HepG2 (cell line): ENCODE measurements at regions not wholly inside any gene's neighbourhood (a gene's known extent, or its start where the extent isn't known, plus 50 kb on each side); places are given as distances from the start of the nearest gene placed in this dataset.

Experiments
- ATAC-seq: fragments of 200-7000 bp; cut with Tn5 transposase; 3 replicates; pipeline ENCODE4 v1.9.1; 2020; ENCODE audit warnings: mild to moderate bottlenecking, moderate library complexity
- BruUV-seq: library from RNA; stranded (reverse); fragments of 400-500 nt; replicated peaks from 2 replicates; lab custom pipeline; 2021; lab: Mats Ljungman, UMichigan
- CTCF ChIA-PET: fragments of 300-600 bp; formaldehyde crosslinking; extraction: SDS; loops from one replicate; lab custom pipeline; 2021; ENCODE audit warnings: low total read pairs, inconsistent platforms, low intra/inter-chr PET ratio; lab: Yijun Ruan, JAX
- POLR2A ChIA-PET: fragments of 350-600 bp; sonication (Branson Sonifier 250); formaldehyde crosslinking; loops from one replicate; lab custom pipeline; 2020; ENCODE audit warnings: antibody characterized with exemption, inconsistent platforms; lab: Yijun Ruan, JAX
- DNase-seq: peaks from one replicate; pipeline ENCODE4 v3.0.0-alpha.2; 2015; ENCODE audit warnings: low spot score
- FAIRE-seq: peaks from 3 replicates; lab custom pipeline; 2011; peaks lifted over from hg19 to GRCh38; lab: Jason Lieb, UNC
- H2AFZ ChIP-seq: one replicate; pipeline ENCODE4 v1.6.1; 2011; ENCODE audit warnings: low read length, inconsistent platforms
- H3K27ac ChIP-seq: fragments of 300-600 bp; 3 replicates; pipeline ENCODE4 v1.8.0; 2011; ENCODE audit warnings: mixed run types, mild to moderate bottlenecking, mixed read lengths, low read length, inconsistent platforms; ENCODE audit not compliant: insufficient read depth; ENCODE audit errors: extremely low read length
- H3K27me3 ChIP-seq, 2 experiments: fragments of 200-600 bp in 1 of 2; 2 replicates in 1 of 2; 3 replicates in 1 of 2; pipeline versions ENCODE4 v1.6.0 to v1.8.0; 2011; ENCODE audit warnings: low read length in 2 of 2, mild to moderate bottlenecking in 2 of 2, moderate library complexity in 2 of 2, inconsistent platforms in 1 of 2; ENCODE audit not compliant: insufficient read depth in 2 of 2, control insufficient read depth in 1 of 2
- H3K36me3 ChIP-seq, 2 experiments: fragments of 200-600 bp in 1 of 2; replicated peaks in 1 of 2; 2 replicates in 1 of 2; 3 replicates in 1 of 2; pipeline versions ENCODE4 v1.5.1 to v1.8.0; 2011; ENCODE audit warnings: low read length in 2 of 2, inconsistent platforms in 1 of 2; ENCODE audit not compliant: insufficient read depth in 2 of 2, control insufficient read depth in 1 of 2
- H3K4me1 ChIP-seq: 2 replicates; pipeline ENCODE4 v1.5.1; 2012; ENCODE audit warnings: low read length, inconsistent platforms; ENCODE audit not compliant: insufficient read depth
- H3K4me2 ChIP-seq: 2 replicates; pipeline ENCODE4 v1.6.0; 2011; ENCODE audit warnings: low read depth, low read length, inconsistent platforms
- H3K4me3 ChIP-seq, 3 experiments: fragments of 200-600 bp in 1 of 3; sonication (generic), shearing (Covaris generic) in 1 of 3; replicated peaks in 1 of 3; 2 replicates each; pipeline ENCODE4 v1.5.1; 2011 to 2016; ENCODE audit warnings: low read length in 3 of 3, inconsistent platforms in 2 of 3, low read depth in 2 of 3, mild to moderate bottlenecking in 2 of 3, control low read depth in 1 of 3, mixed read lengths in 1 of 3; ENCODE audit not compliant: insufficient read depth in 1 of 3
- H3K79me2 ChIP-seq: one replicate; pipeline ENCODE4 v1.6.1; 2011; ENCODE audit warnings: low read length, inconsistent platforms; ENCODE audit not compliant: insufficient read depth
- H3K9ac ChIP-seq: 2 replicates; pipeline ENCODE4 v1.6.0; 2011; ENCODE audit warnings: mild to moderate bottlenecking, low read depth, low read length, inconsistent platforms; ENCODE audit not compliant: insufficient read depth
- H3K9me3 ChIP-seq: 2 replicates; pipeline ENCODE4 v1.5.1; 2012; ENCODE audit warnings: mild to moderate bottlenecking, low read length
- H4K20me1 ChIP-seq: 2 replicates; pipeline ENCODE4 v1.6.0; 2011; ENCODE audit warnings: inconsistent platforms, mild to moderate bottlenecking, low read length, moderate library complexity; ENCODE audit not compliant: insufficient read depth
- HES4 ChIP-seq: sonication (generic); formaldehyde crosslinking; IDR thresholded peaks from 2 replicates; pipeline ENCODE4 v1.9.0; 2021; ENCODE audit warnings: mild to moderate bottlenecking, missing genetic modification reagents, borderline replicate concordance
- ZNF274 ChIP-seq: sonication (generic); formaldehyde crosslinking; IDR thresholded peaks from 2 replicates; pipeline ENCODE4 v1.5.1; 2020; ENCODE audit warnings: mild to moderate bottlenecking, missing genetic modification reagents
- ZNF782 ChIP-seq: sonication (generic); formaldehyde crosslinking; IDR thresholded peaks from 2 replicates; pipeline ENCODE4 v1.4.0; 2020; ENCODE audit warnings: missing genetic modification reagents, mild to moderate bottlenecking, borderline replicate concordance
- ZNF879 ChIP-seq: sonication (generic); formaldehyde crosslinking; IDR thresholded peaks from 2 replicates; pipeline ENCODE4 v1.8.1; 2023; ENCODE audit warnings: missing genetic modification reagents
- ZSCAN9 ChIP-seq: IDR thresholded peaks from 2 replicates; pipeline ENCODE4 v1.6.1; 2016; ENCODE audit warnings: borderline replicate concordance
- WGBS: methylation state at CpG from one replicate; pipeline ENCODE4 v1.1.6; 2017; ENCODE audit warnings: low lambda C conversion rate; 5-methylcytosine and 5-hydroxymethylcytosine counted together
- in situ Hi-C: cut with HindIII; loops from 2 replicates; pipeline ENCODE4 v1.10.0; 2017; ENCODE audit warnings: low pct_unique_long_range_greater_than_20kb; ENCODE audit not compliant: extremely low pct_ligation_motif_present
- intact Hi-C: fragments of 100-400 bp; cut with micrococcal nuclease; formaldehyde crosslinking; loops from one replicate; pipeline ENCODE4 v1.10.0; 2022; ENCODE audit not compliant: unreplicated experiment
- TF ChIP-seq, protein P1 (sequence below): IDR thresholded peaks from 2 replicates; pipeline ENCODE4 v1.6.1; 2016
- TF ChIP-seq, protein P2 (sequence below): sonication (generic); formaldehyde crosslinking; IDR thresholded peaks from 2 replicates; pipeline ENCODE4 v1.4.0; 2020; ENCODE audit warnings: missing genetic modification reagents

- TF ChIP-seq ZSCAN9: no peak
These were observed 2045.4 kb upstream of the CDH6 start (continued) for GRCh38 chr5:29148073-29148472.

DNA sequence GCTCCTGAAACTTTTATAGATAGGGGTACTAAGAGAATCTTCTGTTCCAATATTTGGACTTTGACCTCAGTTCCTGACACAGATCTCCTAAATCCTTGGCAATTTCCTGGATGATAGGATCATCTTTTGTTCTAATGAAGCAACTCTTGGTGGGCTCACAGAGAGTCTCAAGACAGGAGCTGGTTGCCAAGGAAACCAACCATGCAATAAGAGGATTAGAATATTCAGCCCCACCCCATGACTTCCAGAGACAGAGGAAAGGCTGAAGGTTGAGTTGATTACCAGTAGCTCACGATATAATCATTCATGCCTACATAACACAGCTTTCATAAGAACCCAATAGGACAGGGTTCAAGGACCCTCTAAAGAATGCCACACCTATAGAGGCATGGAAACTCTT is 2050.2 kb upstream of the CDH6 start:
- H3K27ac ChIP-seq: no peak overlapping the region
- H3K9me3 ChIP-seq: no peaks in the 10 kb centered on the region
- no peaks in the 10 kb centered on the region for H3K4me1 ChIP-seq
- H3K36me3 ChIP-seq: no peaks in the 10 kb centered on the region
- no peaks in the 10 kb centered on the region for H4K20me1 ChIP-seq
- DNase-seq (no peak), FAIRE-seq (no peak), ATAC-seq (no peak)
- no peak overlapping the region for H2AFZ ChIP-seq
- TF ChIP-seq ZNF782 (CRISPR knock-in tag): no peak
- TF ChIP-seq ZNF274: no peak
- TF ChIP-seq HES4 (CRISPR knock-in tag): no peak
- TF ChIP-seq ZNF879: no peak
- TF ChIP-seq, protein P1, sequence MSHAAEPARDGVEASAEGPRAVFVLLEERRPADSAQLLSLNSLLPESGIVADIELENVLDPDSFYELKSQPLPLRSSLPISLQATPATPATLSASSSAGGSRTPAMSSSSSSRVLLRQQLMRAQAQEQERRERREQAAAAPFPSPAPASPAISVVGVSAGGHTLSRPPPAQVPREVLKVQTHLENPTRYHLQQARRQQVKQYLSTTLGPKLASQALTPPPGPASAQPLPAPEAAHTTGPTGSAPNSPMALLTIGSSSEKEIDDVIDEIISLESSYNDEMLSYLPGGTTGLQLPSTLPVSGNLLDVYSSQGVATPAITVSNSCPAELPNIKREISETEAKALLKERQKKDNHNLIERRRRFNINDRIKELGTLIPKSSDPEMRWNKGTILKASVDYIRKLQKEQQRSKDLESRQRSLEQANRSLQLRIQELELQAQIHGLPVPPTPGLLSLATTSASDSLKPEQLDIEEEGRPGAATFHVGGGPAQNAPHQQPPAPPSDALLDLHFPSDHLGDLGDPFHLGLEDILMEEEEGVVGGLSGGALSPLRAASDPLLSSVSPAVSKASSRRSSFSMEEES (CRISPR knock-in tag): no peak
- TF ChIP-seq, protein P2, sequence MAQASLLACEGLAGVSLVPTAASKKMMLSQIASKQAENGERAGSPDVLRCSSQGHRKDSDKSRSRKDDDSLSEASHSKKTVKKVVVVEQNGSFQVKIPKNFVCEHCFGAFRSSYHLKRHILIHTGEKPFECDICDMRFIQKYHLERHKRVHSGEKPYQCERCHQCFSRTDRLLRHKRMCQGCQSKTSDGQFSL (CRISPR knock-in tag): no peak
- H3K79me2 ChIP-seq: no peaks in the 10 kb centered on the region
- H3K4me3 ChIP-seq: no peak overlapping the region
- POLR2A ChIA-PET: no interaction called here
- H3K9ac ChIP-seq: no peak overlapping the region
- CTCF ChIA-PET: no interaction called here
- 0% methylated on average over 1 of the region's 1 CpG for WGBS
- H3K4me2 ChIP-seq: no peak overlapping the region
- in situ Hi-C loops: no loop called here
- BruUV-seq: no TSS peak
- intact Hi-C loops: no loop called here
- no peaks in the 10 kb centered on the region for H3K27me3 ChIP-seq
